Urinary bladder (tissue), 4 donors: ENCODE measurements at regions not wholly inside any gene's neighbourhood (a gene's known extent, or its start where the extent isn't known, plus 50 kb on each side); places are given as distances from the start of the nearest gene placed in this dataset. TPM values are rescaled to one million over a fixed set of nuclear protein-coding genes. Genes with fewer than 3 reads are reported as not detected.
"Not testable (repeated sequence)": the region's sequence is repeated elsewhere in the genome, so short reads cannot be mapped to it uniquely, and the experiment has no call there.

Experiments
- DNase-seq: peaks from one replicate; pipeline ENCODE4 v3.0.0-alpha.2; 2015; ENCODE audit errors: extremely low spot score
- H3K27ac ChIP-seq: one replicate; pipeline ENCODE4 v1.5.1; 2013; ENCODE audit warnings: low read depth, mild to moderate bottlenecking, moderate library complexity
- H3K36me3 ChIP-seq: one replicate; pipeline ENCODE4 v1.6.1; 2013; ENCODE audit warnings: mild to moderate bottlenecking, moderate library complexity; ENCODE audit not compliant: insufficient read depth
- H3K4me1 ChIP-seq: one replicate; pipeline ENCODE4 v1.6.1; 2013; ENCODE audit warnings: mild to moderate bottlenecking, moderate library complexity; ENCODE audit not compliant: insufficient read depth
- H3K4me3 ChIP-seq: one replicate; pipeline ENCODE4 v1.5.1; 2013; ENCODE audit warnings: low read depth, low read length
- WGBS: extraction: QIAGEN DNeasy Blood & Tissue Kit; methylation state at CpG from one replicate; pipeline ENCODE4 v1.1.7; 2013; 5-methylcytosine and 5-hydroxymethylcytosine counted together
- small RNA-seq: library from RNA; depleted of rRNA; stranded (forward); fragments of <200 nt; gene quantifications from one replicate; pipeline ENCODE3, GENCODE V24; 2014
- donor health status: healthy with polysubstance abuse.
- donor health status: healthy.

DNA sequence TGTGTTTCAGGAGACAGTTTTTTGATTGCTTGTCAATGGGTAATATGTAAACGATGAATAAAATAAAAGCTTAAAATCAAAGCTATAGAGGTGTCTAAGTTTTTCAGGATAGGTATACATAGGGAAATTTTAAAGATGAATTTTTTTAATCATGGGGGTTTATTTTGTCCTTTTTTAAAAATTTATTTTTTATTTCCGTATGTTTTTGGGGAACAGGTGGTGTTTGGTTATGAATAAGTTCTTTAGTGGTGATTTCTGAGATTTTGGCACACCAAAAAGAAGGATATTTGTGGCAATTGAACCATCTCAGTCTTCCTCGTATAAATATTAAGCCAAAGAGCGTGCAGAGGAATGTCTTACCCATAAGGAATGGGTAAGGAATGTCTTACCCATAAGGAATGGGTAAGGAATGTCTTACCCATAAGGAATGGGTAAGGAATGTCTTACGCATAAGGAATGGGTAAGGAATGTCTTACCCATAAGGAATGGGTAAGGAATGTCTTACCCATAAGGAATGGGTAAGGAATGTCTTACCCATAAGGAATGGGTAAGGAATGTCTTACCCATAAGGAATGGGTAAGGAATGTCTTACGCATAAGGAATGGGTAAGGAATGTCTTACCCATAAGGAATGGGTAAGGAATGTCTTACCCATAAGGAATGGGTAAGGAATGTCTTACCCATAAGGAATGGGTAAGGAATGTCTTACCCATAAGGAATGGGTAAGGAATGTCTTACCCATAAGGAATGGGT, 53.5 kb upstream of the PLCB4 start:
- 84% methylated on average over 4 of the region's 6 CpGs for WGBS
- not testable (repeated sequence) for H3K4me1 ChIP-seq, DNase-seq, H3K27ac ChIP-seq, H3K36me3 ChIP-seq, H3K4me3 ChIP-seq

DNA sequence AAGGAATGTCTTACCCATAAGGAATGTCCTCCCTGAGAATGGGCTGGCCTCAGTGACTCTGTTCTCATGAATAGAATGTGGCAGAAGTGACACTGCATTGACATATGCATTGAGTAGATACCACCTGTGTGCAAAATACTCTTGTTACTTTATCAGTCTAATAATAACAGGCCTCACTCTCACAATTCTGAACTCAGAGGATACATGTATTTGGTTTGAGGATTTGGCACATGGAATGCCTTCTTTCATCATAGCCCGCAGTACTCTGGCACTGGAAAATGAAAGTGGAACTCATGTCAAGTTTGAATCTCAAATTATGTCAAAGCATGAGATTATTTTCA, 52.9 kb upstream of the PLCB4 start:
- H3K27ac ChIP-seq = no peak overlapping the region
- DNase-seq = no peak
- H3K4me1 ChIP-seq = no peaks in the 10 kb centered on the region
- H3K36me3 ChIP-seq = no peaks in the 10 kb centered on the region
- 82% methylated on average over 1 of the region's 1 CpG for WGBS
- no peak overlapping the region for H3K4me3 ChIP-seq

- Histone ChIP-seq H3K27ac (no peak overlapping the region), H3K4me1 (no peaks in the 10 kb centered on the region), H3K4me3 (no peak overlapping the region), H3K36me3 (no peaks in the 10 kb centered on the region)
- 96% methylated on average over 1 of the region's 1 CpG for WGBS
- DNase-seq = no peak
These were observed 50.5 kb upstream of the PLCB4 start for GRCh38 chr20:9018346-9018745.

Small RNAs in the stretch of these regions (small RNA-seq; reads per million reads assigned to genes)
- not detected for gene RF00017
